ENCODE measurements at regions not wholly inside any gene's neighbourhood (a gene's known extent, or its start where the extent isn't known, plus 50 kb on each side); places are given as distances from the start of the nearest gene placed in this dataset.
"Not testable (repeated sequence)": the region's sequence is repeated elsewhere in the genome, so short reads cannot be mapped to it uniquely, and the experiment has no call there.

DNA sequence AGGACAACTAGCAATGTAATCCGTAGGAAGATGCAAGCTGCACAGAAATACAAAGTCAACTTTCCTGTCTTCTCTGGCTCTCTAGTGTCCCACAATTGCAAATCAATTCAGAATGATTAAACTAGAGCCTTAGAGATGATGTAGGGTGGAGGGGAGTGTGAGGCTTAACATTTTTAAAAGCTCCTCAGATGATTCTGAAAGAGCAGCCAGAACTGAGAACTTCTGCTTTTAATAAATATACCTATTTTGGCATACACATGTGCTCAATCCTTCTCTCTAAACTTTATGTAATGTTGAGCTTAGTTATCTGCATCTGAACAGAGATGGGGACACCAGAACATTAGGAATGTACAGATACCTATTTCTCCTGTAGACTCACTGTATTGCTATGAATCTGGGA is 139.9 kb upstream of the APC start:
- Histone ChIP-seq H3K9me3 (no peaks in the 10 kb centered on the region), H3K27me3 (no peaks in the 10 kb centered on the region), H3K36me3 (no peaks in the 10 kb centered on the region), H3K4me3 (no peak overlapping the region), H3K4me1 (peaks cover 0 to 8% of the 10 kb centered on the region in 2 donors), H3K27ac (no peak overlapping the region)
- DNase-seq (ENCODE audit: low spot score), result no peak
- TF ChIP-seq CTCF (IDR thresholded peaks at IDR 0.05), result no peak

- H3K36me3 ChIP-seq; H3K4me3 ChIP-seq; H3K9me3 ChIP-seq; H3K4me1 ChIP-seq; H3K27me3 ChIP-seq; H3K27ac ChIP-seq; DNase-seq (ENCODE audit: low spot score): not testable (repeated sequence)
Observed at GRCh38 chr5:112600510-112600909, 137.2 kb upstream of the APC start.

DNA sequence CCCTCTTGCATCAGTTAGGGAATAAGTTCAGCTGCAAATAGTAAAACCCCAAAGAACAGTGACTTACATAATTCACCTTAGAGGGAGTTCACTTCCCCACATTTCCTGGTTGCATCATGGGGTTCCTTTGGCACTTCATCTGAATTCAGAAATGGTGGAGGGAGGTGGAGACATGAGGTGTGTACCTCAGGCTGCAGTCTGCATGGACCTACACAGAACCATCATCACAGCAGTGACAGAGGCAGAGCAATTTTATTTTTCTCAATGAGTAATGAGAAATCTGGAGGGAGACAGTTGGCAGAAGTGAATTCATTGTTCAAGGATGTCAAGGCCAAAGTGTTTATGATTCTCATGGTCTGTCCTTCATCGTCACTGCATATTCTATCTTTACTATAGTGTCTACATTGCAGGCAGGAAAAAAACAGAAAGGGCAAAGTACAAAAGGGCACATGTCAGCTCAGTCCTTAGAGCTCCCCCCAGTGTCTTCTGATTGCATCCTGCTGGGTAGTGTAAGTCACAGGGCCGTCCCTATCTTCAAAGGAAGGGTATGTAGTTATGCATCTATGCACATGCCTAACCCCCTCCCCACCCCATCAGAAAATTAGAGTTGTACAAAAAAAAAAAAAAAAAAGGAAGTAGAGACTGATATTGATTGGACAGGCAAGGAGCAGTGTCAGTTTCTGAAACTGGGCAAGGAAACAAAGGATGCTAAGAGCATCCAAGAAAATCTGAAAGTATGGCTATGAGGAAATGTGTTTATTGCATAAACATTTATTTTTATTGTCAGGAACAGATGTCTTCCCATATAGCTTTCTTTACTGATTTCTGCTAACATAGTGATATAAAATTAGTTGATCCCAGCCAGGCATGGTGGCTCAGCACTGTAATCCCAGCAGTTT is 132.7 kb upstream of the APC start:
- no peaks in the 10 kb centered on the region for H3K27me3 ChIP-seq

DNA sequence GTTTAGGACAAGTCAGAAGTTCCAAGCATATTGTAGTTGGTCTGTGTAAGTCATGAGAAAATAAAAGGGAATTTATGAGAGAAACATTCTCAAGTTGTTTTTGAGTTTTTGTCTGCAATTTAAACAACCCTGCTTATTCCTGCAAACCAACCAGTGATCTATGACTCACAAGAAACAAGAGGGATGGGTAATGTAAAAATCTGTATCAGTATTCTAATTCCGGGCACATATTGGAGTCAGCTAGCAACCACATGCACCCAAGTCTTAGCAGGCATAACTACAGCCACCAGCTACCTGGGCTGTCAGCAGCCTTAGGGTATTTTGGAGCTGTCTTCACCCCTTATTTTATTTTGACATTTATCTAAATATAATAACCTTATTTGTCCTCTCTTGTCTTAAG is 128.7 kb upstream of the APC start:
- no peak for DNase-seq (ENCODE audit: low spot score)
- Histone ChIP-seq H3K27ac (no peak overlapping the region), H3K4me3 (no peak overlapping the region), H3K36me3 (no peaks in the 10 kb centered on the region), H3K4me1 (no peaks in the 10 kb centered on the region), H3K9me3 (no peaks in the 10 kb centered on the region), H3K27me3 (no peaks in the 10 kb centered on the region)
- TF ChIP-seq CTCF (IDR thresholded peaks at IDR 0.05), result no peak

More for the DNA sequence above, 132.7 kb upstream of the APC start:
- Histone ChIP-seq H3K4me1 (no peaks in the 10 kb centered on the region), H3K9me3 (no peaks in the 10 kb centered on the region), H3K27ac (no peak overlapping the region), H3K4me3 (no peak overlapping the region), H3K36me3 (no peaks in the 10 kb centered on the region)
- TF ChIP-seq CTCF (IDR thresholded peaks at IDR 0.05), result no peak
- DNase-seq (ENCODE audit: low spot score), result no peak

- Histone ChIP-seq H3K9me3 (no peaks in the 10 kb centered on the region), H3K36me3 (no peaks in the 10 kb centered on the region), H3K27me3 (no peaks in the 10 kb centered on the region), H3K4me1 (no peaks in the 10 kb centered on the region), H3K4me3 (no peak overlapping the region), H3K27ac (no peak overlapping the region)
- TF ChIP-seq CTCF (IDR thresholded peaks at IDR 0.05), result no peak
- no peak for DNase-seq (ENCODE audit: low spot score)
Observed at GRCh38 chr5:112612663-112613062, 125.0 kb upstream of the APC start.

GRCh38 chr5:112614285-112614684 is 123.4 kb upstream of the APC start:
- TF ChIP-seq CTCF (IDR thresholded peaks at IDR 0.05), result no peak
- no peak for DNase-seq (ENCODE audit: low spot score)
- Histone ChIP-seq H3K27ac (no peak overlapping the region), H3K27me3 (no peaks in the 10 kb centered on the region), H3K36me3 (no peaks in the 10 kb centered on the region), H3K4me3 (no peak overlapping the region), H3K4me1 (no peaks in the 10 kb centered on the region), H3K9me3 (no peaks in the 10 kb centered on the region)
